HCT116 (cell line): ENCODE measurements at regions not wholly inside any gene's neighbourhood (a gene's known extent, or its start where the extent isn't known, plus 50 kb on each side); places are given as distances from the start of the nearest gene placed in this dataset.
"Not testable (repeated sequence)": the region's sequence is repeated elsewhere in the genome, so short reads cannot be mapped to it uniquely, and the experiment has no call there.

Experiments used
- CEBPB ChIP-seq: IDR thresholded peaks from 2 replicates; pipeline ENCODE4 v1.6.1; 2012; ENCODE audit warnings: low read depth
- RAD21 ChIP-seq: IDR thresholded peaks from 2 replicates; pipeline ENCODE4 v1.6.1; 2012; ENCODE audit warnings: low read depth, mild to moderate bottlenecking
- REST ChIP-seq: IDR thresholded peaks from 2 replicates; pipeline ENCODE4 v1.6.1; 2012; ENCODE audit warnings: low read depth
- SP1 ChIP-seq: IDR thresholded peaks from 2 replicates; pipeline ENCODE4 v1.6.1; 2012; ENCODE audit warnings: low read depth
- TCF7L2 ChIP-seq: IDR thresholded peaks from 2 replicates; pipeline ENCODE4 v1.7.0; 2011; ENCODE audit warnings: borderline replicate concordance, inconsistent platforms; ENCODE audit not compliant: insufficient read depth, insufficient read length; ENCODE audit errors: extremely low read depth
- TF ChIP-seq, protein P1 (sequence below), 3 experiments: fragments of 200-600 bp in 1 of 3; sonication (generic) in 1 of 3; IDR thresholded peaks in 2 of 3; conservative IDR thresholded peaks in 1 of 3; 2 replicates each; pipeline ENCODE4 v1.5.1; 2012 to 2017; ENCODE audit warnings: low read depth in 2 of 3, low read length in 2 of 3, antibody characterized with exemption in 1 of 3, borderline replicate concordance in 1 of 3, control low read depth in 1 of 3, mild to moderate bottlenecking in 1 of 3, mixed read lengths in 1 of 3, mixed run types in 1 of 3, moderate library complexity in 1 of 3; ENCODE audit not compliant: insufficient read depth in 1 of 3

DNA sequence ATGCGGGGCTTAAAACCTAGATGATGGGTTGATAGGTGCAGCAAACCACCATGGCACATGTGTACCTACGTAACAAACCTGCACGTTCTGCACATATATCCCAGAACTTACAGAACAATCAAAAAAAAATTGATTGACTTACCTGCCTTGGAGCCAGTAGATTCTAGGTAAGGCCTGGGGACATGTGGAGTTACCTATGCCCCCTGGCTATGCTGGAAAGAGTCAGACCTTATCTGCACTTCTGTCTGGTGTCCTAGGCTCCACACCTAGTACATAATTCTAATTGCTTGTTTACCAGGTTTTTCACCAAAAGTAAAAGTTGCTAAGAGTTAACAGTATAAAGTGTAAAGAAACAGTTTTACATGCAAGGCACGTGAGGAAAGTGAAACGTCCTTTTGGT lies 53.6 kb upstream of the GPD1L start:
- not testable (repeated sequence) for TF ChIP-seq CEBPB, REST, TCF7L2, RAD21, SP1
- TF ChIP-seq, protein P1, sequence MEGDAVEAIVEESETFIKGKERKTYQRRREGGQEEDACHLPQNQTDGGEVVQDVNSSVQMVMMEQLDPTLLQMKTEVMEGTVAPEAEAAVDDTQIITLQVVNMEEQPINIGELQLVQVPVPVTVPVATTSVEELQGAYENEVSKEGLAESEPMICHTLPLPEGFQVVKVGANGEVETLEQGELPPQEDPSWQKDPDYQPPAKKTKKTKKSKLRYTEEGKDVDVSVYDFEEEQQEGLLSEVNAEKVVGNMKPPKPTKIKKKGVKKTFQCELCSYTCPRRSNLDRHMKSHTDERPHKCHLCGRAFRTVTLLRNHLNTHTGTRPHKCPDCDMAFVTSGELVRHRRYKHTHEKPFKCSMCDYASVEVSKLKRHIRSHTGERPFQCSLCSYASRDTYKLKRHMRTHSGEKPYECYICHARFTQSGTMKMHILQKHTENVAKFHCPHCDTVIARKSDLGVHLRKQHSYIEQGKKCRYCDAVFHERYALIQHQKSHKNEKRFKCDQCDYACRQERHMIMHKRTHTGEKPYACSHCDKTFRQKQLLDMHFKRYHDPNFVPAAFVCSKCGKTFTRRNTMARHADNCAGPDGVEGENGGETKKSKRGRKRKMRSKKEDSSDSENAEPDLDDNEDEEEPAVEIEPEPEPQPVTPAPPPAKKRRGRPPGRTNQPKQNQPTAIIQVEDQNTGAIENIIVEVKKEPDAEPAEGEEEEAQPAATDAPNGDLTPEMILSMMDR (IDR thresholded peaks at IDR 0.05 in 2 of 3, conservative IDR thresholded peaks at IDR 0.05 in 1 of 3; ENCODE audit: borderline replicate concordance in 1 of 3, insufficient read depth in 1 of 3, low read depth in 2 of 3, low read length in 2 of 3), result not testable (repeated sequence)
